Thyroid gland (tissue), 4 donors: ENCODE measurements at regions not wholly inside any gene's neighbourhood (a gene's known extent, or its start where the extent isn't known, plus 50 kb on each side); places are given as distances from the start of the nearest gene placed in this dataset.

Experiments used
- DNase-seq, 2 donors: peaks; one replicate each; pipeline ENCODE4 v3.0.0-alpha.2; 2019
- H3K27ac ChIP-seq, 3 donors: fragments of 200-600 bp; sonication (generic); 1 replicate in 2 of 3; 2 replicates in 1 of 3; pipeline ENCODE4 v1.5.1; 2016 to 2019; ENCODE audit warnings: mild to moderate bottlenecking in 1 of 3, moderate library complexity in 1 of 3
- H3K27me3 ChIP-seq: fragments of 200-600 bp; sonication (generic); one replicate; pipeline ENCODE4 v1.5.1; 2019
- H3K36me3 ChIP-seq, 2 donors: fragments of 200-600 bp; sonication (generic); one replicate each; pipeline ENCODE4 v1.5.1; 2016 to 2019
- H3K4me1 ChIP-seq, 2 donors: fragments of 200-600 bp; sonication (generic); one replicate each; pipeline ENCODE4 v1.5.1; 2017 to 2019
- H3K4me3 ChIP-seq, 3 donors: fragments of 200-600 bp; sonication (generic); replicated peaks in 1 of 3; 1 replicate in 2 of 3; 2 replicates in 1 of 3; pipeline ENCODE4 v1.5.1; 2016; ENCODE audit warnings: mild to moderate bottlenecking in 1 of 3
- H3K9me3 ChIP-seq: fragments of 200-600 bp; sonication (generic); one replicate; pipeline ENCODE4 v1.5.1; 2017
- CTCF ChIP-seq, 6 experiments: fragments of 200-600 bp in 3 of 6; fragments of 450-650 bp in 3 of 6; sonication (generic) in 3 of 6; IDR thresholded peaks; one replicate each; pipeline ENCODE4 v1.5.1; 2016 to 2019; ENCODE audit warnings: antibody characterized with exemption in 6 of 6, mild to moderate bottlenecking in 2 of 6, inconsistent platforms in 1 of 6, moderate library complexity in 1 of 6
- POLR2A ChIP-seq, 2 donors: fragments of 450-650 bp; IDR thresholded peaks; one replicate each; pipeline ENCODE4 v1.6.1; 2017; ENCODE audit warnings: antibody characterized with exemption in 2 of 2, mild to moderate bottlenecking in 2 of 2, moderate library complexity in 1 of 2
- WGBS, 2 donors: methylation state at CpG; one replicate each; pipeline ENCODE4 v1.1.5; 2017; 5-methylcytosine and 5-hydroxymethylcytosine counted together
- intact Hi-C: fragments of 100-400 bp; cut with DNase I; formaldehyde crosslinking; loops from one replicate; pipeline ENCODE4 v1.15.1; 2023

DNA sequence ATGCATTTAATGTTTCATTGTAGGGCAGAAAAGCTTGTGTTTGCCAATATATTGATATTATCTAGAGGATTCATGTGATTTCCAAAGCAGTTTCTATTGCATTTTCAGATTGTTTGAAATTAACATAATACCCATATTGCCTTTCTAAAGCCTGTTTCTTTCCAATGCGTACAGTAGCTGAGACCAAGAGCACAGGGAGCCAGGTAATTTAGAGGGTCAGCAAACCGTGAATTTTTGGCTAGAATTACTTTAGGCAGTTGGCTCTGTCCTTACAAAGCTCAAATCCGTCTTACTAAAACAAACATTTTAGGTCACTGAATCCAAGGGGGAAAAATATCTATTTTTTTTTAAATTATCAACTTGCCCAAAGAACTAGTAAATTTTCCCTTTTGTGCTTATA is 604.9 kb upstream of the ADARB2 start:
- Histone ChIP-seq H3K4me3 (no peak overlapping the region), H3K27me3 (no peaks in the 10 kb centered on the region), H3K27ac (no peak overlapping the region), H3K36me3 (no peaks in the 10 kb centered on the region), H3K4me1 (peaks cover 6 to 11% of the 10 kb centered on the region in 2 donors), H3K9me3 (no peaks in the 10 kb centered on the region)
- peak in 1 of 2 donors; percentile 3 for DNase-seq
- intact Hi-C loops = no loop called here
- TF ChIP-seq POLR2A (IDR thresholded peaks at IDR 0.05) (no peak), CTCF (IDR thresholded peaks at IDR 0.05) (no peak)
- WGBS, 2 donors = 30 to 35% methylated on average over 3 of the region's 3 CpGs

GRCh38 chr10:2340831-2341647 is 603.7 kb upstream of the ADARB2 start:
- Histone ChIP-seq H3K36me3 (no peaks in the 10 kb centered on the region), H3K27ac (no peak overlapping the region), H3K4me3 (no peak overlapping the region), H3K9me3 (no peaks in the 10 kb centered on the region), H3K27me3 (no peaks in the 10 kb centered on the region), H3K4me1 (peaks cover 6 to 11% of the 10 kb centered on the region in 2 donors)
- intact Hi-C loops = no loop called here
- no peak for TF ChIP-seq POLR2A (IDR thresholded peaks at IDR 0.05)
- no peak for TF ChIP-seq CTCF (IDR thresholded peaks at IDR 0.05)
- 64% methylated on average over 11 of the region's 11 CpGs for whole genome bisulfite sequencing, 2 donors
- DNase-seq = no peak

GRCh38 chr10:2335626-2336025 is 598.3 kb upstream of the ADARB2 start:
- Histone ChIP-seq H3K4me3 (no peak overlapping the region), H3K27ac (no peak overlapping the region), H3K36me3 (no peaks in the 10 kb centered on the region), H3K9me3 (no peaks in the 10 kb centered on the region), H3K4me1 (no peaks in the 10 kb centered on the region), H3K27me3 (no peaks in the 10 kb centered on the region)
- DNase-seq = no peak
- TF ChIP-seq POLR2A (IDR thresholded peaks at IDR 0.05) (no peak), CTCF (IDR thresholded peaks at IDR 0.05) (no peak)
- intact Hi-C loops = no loop called here
- WGBS, 2 donors = 81 to 87% methylated on average over 7 of the region's 7 CpGs

DNA sequence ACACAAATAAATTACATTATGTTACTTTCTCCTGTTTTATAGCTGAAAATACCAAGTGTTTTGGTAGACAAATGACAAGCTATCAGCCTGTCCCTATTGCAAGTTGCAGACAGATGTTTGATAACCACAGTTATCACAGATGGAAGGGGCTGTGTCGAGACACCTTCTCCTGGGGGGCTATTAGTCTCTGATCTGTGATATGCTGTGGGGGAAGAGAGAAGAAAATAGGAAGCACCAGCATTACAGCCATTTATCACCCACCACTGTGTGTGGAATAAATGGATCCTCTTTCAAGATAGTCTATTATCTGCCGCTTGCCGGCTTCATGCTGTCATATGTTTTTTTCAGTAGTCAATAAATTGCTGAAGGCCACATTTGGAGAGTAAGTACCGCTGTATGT is 597.2 kb upstream of the ADARB2 start:
- DNase-seq = no peak
- intact Hi-C loops = no loop called here
- 84 to 88% methylated on average over 4 of the region's 4 CpGs for WGBS, 2 donors
- Histone ChIP-seq H3K27ac (no peak overlapping the region), H3K9me3 (no peaks in the 10 kb centered on the region), H3K4me1 (no peaks in the 10 kb centered on the region), H3K27me3 (no peaks in the 10 kb centered on the region), H3K36me3 (no peaks in the 10 kb centered on the region), H3K4me3 (no peak overlapping the region)
- TF ChIP-seq POLR2A (IDR thresholded peaks at IDR 0.05) (no peak), CTCF (IDR thresholded peaks at IDR 0.05) (no peak)

DNA sequence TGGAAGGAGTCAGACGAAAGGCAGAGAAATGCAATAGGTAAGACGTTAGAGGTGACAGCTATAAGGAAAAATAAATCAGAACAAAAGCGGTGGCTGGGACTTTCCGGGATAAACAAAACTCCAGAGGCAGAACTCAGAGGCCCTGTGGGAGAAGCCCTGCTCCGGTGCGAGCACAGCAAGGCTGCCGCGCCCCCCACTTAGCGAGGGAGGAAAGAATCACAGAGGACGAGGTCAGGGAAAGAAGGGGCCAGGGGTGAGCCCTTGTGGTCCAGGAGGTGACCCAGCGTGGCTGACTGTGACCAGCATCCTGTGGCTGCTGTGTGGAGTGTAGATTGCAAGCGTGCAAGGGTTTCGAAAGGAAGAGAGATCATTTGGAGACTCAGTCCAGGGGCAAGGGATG is 591.8 kb upstream of the ADARB2 start:
- Histone ChIP-seq H3K4me1 (no peaks in the 10 kb centered on the region), H3K36me3 (no peaks in the 10 kb centered on the region), H3K27ac (no peak overlapping the region), H3K27me3 (no peaks in the 10 kb centered on the region), H3K9me3 (no peaks in the 10 kb centered on the region), H3K4me3 (no peak overlapping the region)
- no peak for TF ChIP-seq POLR2A (IDR thresholded peaks at IDR 0.05)
- no peak for TF ChIP-seq CTCF (IDR thresholded peaks at IDR 0.05)
- DNase-seq = no peak
- intact Hi-C loops = no loop called here
- 78 to 80% methylated on average over 13 of the region's 13 CpGs for WGBS, 2 donors
